Mesenchymal stem cell (in vitro differentiated cells and primary cell): ENCODE measurements at regions not wholly inside any gene's neighbourhood (a gene's known extent, or its start where the extent isn't known, plus 50 kb on each side); places are given as distances from the start of the nearest gene placed in this dataset.

ENCODE experiments used
- DNase-seq: peaks from one replicate; pipeline ENCODE4 v3.0.0-alpha.2; 2013
- H2AFZ ChIP-seq: one replicate; pipeline ENCODE4 v1.6.1; 2013; ENCODE audit warnings: low read depth, mild to moderate bottlenecking, control low read depth, inconsistent platforms, low read length, moderate library complexity
- H2AK5ac ChIP-seq: 2 replicates; pipeline ENCODE4 v1.6.1; 2013; ENCODE audit warnings: low read length, moderate library complexity, mild to moderate bottlenecking, inconsistent platforms; ENCODE audit not compliant: severe bottlenecking
- H2BK120ac ChIP-seq: one replicate; pipeline ENCODE4 v1.6.1; 2013; ENCODE audit warnings: low read depth, mild to moderate bottlenecking, inconsistent platforms, low read length, moderate library complexity
- H2BK12ac ChIP-seq, 2 experiments: one replicate each; pipeline ENCODE4 v1.6.1; 2013; ENCODE audit warnings: inconsistent platforms in 2 of 2, low read length in 2 of 2, mild to moderate bottlenecking in 2 of 2, moderate library complexity in 2 of 2, control low read depth in 1 of 2
- H2BK15ac ChIP-seq: one replicate; pipeline ENCODE4 v1.6.1; 2013; ENCODE audit warnings: mild to moderate bottlenecking, low read depth, inconsistent platforms; ENCODE audit not compliant: poor library complexity, severe bottlenecking
- H2BK5ac ChIP-seq: 2 replicates; pipeline ENCODE4 v1.6.1; 2013; ENCODE audit warnings: low read depth, mild to moderate bottlenecking, low read length, control low read depth, inconsistent platforms; ENCODE audit not compliant: poor library complexity, severe bottlenecking
- H3K14ac ChIP-seq, 2 experiments: one replicate each; pipeline ENCODE4 v1.6.1; 2013; ENCODE audit warnings: inconsistent platforms in 2 of 2, low read length in 2 of 2, control low read depth in 1 of 2, mild to moderate bottlenecking in 1 of 2, moderate library complexity in 1 of 2
- H3K18ac ChIP-seq, 2 experiments: one replicate each; pipeline ENCODE4 v1.6.1; 2013; ENCODE audit warnings: inconsistent platforms in 2 of 2, low read length in 2 of 2, control low read depth in 1 of 2, low read depth in 1 of 2, mild to moderate bottlenecking in 1 of 2
- H3K23ac ChIP-seq, 2 experiments: one replicate each; pipeline ENCODE4 v1.6.1; 2013; ENCODE audit warnings: inconsistent platforms in 2 of 2, low read length in 2 of 2, mild to moderate bottlenecking in 2 of 2, moderate library complexity in 2 of 2, control low read depth in 1 of 2
- H3K27ac ChIP-seq: 2 replicates; pipeline ENCODE4 v1.5.1; 2013; ENCODE audit warnings: mild to moderate bottlenecking, moderate library complexity, low read length, control low read depth, inconsistent platforms; ENCODE audit not compliant: poor library complexity, severe bottlenecking
- H3K27me3 ChIP-seq, 2 experiments: 2 replicates each; pipeline versions ENCODE4 v1.6.1 to v1.7.0; 2013; ENCODE audit warnings: low read length in 2 of 2, mild to moderate bottlenecking in 2 of 2, moderate library complexity in 2 of 2, control low read depth in 1 of 2, inconsistent platforms in 1 of 2; ENCODE audit not compliant: control insufficient read depth in 1 of 2, insufficient read depth in 1 of 2
- H3K36me3 ChIP-seq, 2 experiments: 2 replicates each; pipeline versions ENCODE4 v1.6.1 to v1.7.0; 2013; ENCODE audit warnings: low read length in 2 of 2, control low read depth in 1 of 2, inconsistent platforms in 1 of 2, low read depth in 1 of 2, mild to moderate bottlenecking in 1 of 2; ENCODE audit not compliant: insufficient read depth in 2 of 2, control insufficient read depth in 1 of 2
- H3K4ac ChIP-seq, 2 experiments: one replicate each; pipeline ENCODE4 v1.6.1; 2013; ENCODE audit warnings: inconsistent platforms in 2 of 2, low read length in 2 of 2, mild to moderate bottlenecking in 2 of 2, moderate library complexity in 2 of 2, control low read depth in 1 of 2, low read depth in 1 of 2
- H3K4me1 ChIP-seq: 2 replicates; pipeline ENCODE4 v1.6.1; 2013; ENCODE audit warnings: low read depth, low read length, control low read depth; ENCODE audit not compliant: control insufficient read depth, insufficient read depth
- H3K4me2 ChIP-seq: 2 replicates; pipeline ENCODE4 v1.6.1; 2013; ENCODE audit warnings: low read length, mild to moderate bottlenecking, inconsistent platforms; ENCODE audit not compliant: poor library complexity, severe bottlenecking
- H3K4me3 ChIP-seq, 2 experiments: 2 replicates each; pipeline versions ENCODE4 v1.5.1 to v1.7.0; 2013; ENCODE audit warnings: low read length in 2 of 2, mild to moderate bottlenecking in 2 of 2, control low read depth in 1 of 2, low read depth in 1 of 2; ENCODE audit not compliant: insufficient read depth in 1 of 2
- H3K79me1 ChIP-seq: replicated peaks from 2 replicates; pipeline ENCODE4 v1.6.1; 2013; ENCODE audit warnings: mild to moderate bottlenecking, control low read depth, low read length, inconsistent platforms; ENCODE audit not compliant: poor library complexity, severe bottlenecking
- H3K9ac ChIP-seq: 2 replicates; pipeline ENCODE4 v1.7.0; 2013; ENCODE audit warnings: mild to moderate bottlenecking, low read length, moderate library complexity
- H3K9me3 ChIP-seq: 2 replicates; pipeline ENCODE4 v1.7.0; 2013; ENCODE audit warnings: mild to moderate bottlenecking, low read length; ENCODE audit not compliant: control insufficient read depth
- H4K8ac ChIP-seq: one replicate; pipeline ENCODE4 v1.6.1; 2013; ENCODE audit warnings: inconsistent platforms, mild to moderate bottlenecking, low read length, moderate library complexity
- H4K91ac ChIP-seq: one replicate; pipeline ENCODE4 v1.6.1; 2013; ENCODE audit warnings: mild to moderate bottlenecking, low read length, inconsistent platforms
- WGBS: methylation state at CpG from one replicate; pipeline ENCODE4 v1.1.7; 2013; ENCODE audit warnings: mixed read lengths; 5-methylcytosine and 5-hydroxymethylcytosine counted together

GRCh38 chr16:51222016-51222415 lies 70.9 kb upstream of the SALL1 start:
- WGBS = 79% methylated on average over 6 of the region's 6 CpGs
- no peak overlapping the region for H2BK15ac ChIP-seq

GRCh38 chr16:51211148-51211547 lies 60.1 kb upstream of the SALL1 start:
- H3K79me1 ChIP-seq = no peaks in the 10 kb centered on the region
- no peak for DNase-seq
- no peak overlapping the region for H3K23ac ChIP-seq
- H2BK120ac ChIP-seq = no peak overlapping the region
- no peak overlapping the region for H3K4me3 ChIP-seq
- H3K18ac ChIP-seq = no peak overlapping the region
- H3K14ac ChIP-seq = no peak overlapping the region
- no peak overlapping the region for H3K4ac ChIP-seq
- H3K9ac ChIP-seq = no peak overlapping the region
- no peaks in the 10 kb centered on the region for H3K4me1 ChIP-seq
- no peak overlapping the region for H2BK12ac ChIP-seq
- H3K27ac ChIP-seq = no peak overlapping the region
- H2AK5ac ChIP-seq = no peak overlapping the region
- no peak overlapping the region for H2BK15ac ChIP-seq
- H3K4me2 ChIP-seq = no peak overlapping the region
- 90% methylated on average over 1 of the region's 2 CpGs for WGBS
- no peak overlapping the region for H2AFZ ChIP-seq
- no peak overlapping the region for H4K8ac ChIP-seq
- H3K9me3 ChIP-seq = peaks cover 15% of the 10 kb centered on the region
- no peak overlapping the region for H2BK5ac ChIP-seq
- no peaks in the 10 kb centered on the region for H3K36me3 ChIP-seq
- no peaks in the 10 kb centered on the region for H3K27me3 ChIP-seq
- no peak overlapping the region for H4K91ac ChIP-seq

More at GRCh38 chr16:51222016-51222415, 70.9 kb upstream of the SALL1 start:
- no peak overlapping the region for H2AFZ ChIP-seq
- H3K4me2 ChIP-seq = no peak overlapping the region
- H3K14ac ChIP-seq = no peak overlapping the region
- H2BK12ac ChIP-seq = peak overlapping the region in 1 of 2 experiments; percentile 63
- H2AK5ac ChIP-seq = no peak overlapping the region
- no peak overlapping the region for H2BK5ac ChIP-seq
- H2BK120ac ChIP-seq = no peak overlapping the region
- H3K27ac ChIP-seq = no peak overlapping the region
- no peak overlapping the region for H3K4me3 ChIP-seq
- peaks cover 0 to 4% of the 10 kb centered on the region in 2 experiments for H3K27me3 ChIP-seq
- H3K23ac ChIP-seq = no peak overlapping the region
- no peak overlapping the region for H4K8ac ChIP-seq
- H3K4me1 ChIP-seq = no peaks in the 10 kb centered on the region
- H3K36me3 ChIP-seq = no peaks in the 10 kb centered on the region
- H4K91ac ChIP-seq = no peak overlapping the region
- peaks cover 16% of the 10 kb centered on the region for H3K9me3 ChIP-seq
- no peak for DNase-seq
- H3K4ac ChIP-seq = no peak overlapping the region
- H3K18ac ChIP-seq = no peak overlapping the region
- H3K79me1 ChIP-seq = no peaks in the 10 kb centered on the region
- no peak overlapping the region for H3K9ac ChIP-seq

GRCh38 chr16:51210087-51210486 lies 59.0 kb upstream of the SALL1 start:
- Histone ChIP-seq H2BK120ac (no peak overlapping the region), H3K4me3 (no peak overlapping the region), H3K27me3 (no peaks in the 10 kb centered on the region), H3K23ac (no peak overlapping the region), H3K4me1 (no peaks in the 10 kb centered on the region), H4K8ac (no peak overlapping the region), H2BK5ac (no peak overlapping the region), H3K79me1 (no peaks in the 10 kb centered on the region), H3K18ac (no peak overlapping the region), H2AFZ (no peak overlapping the region), H3K4ac (no peak overlapping the region), H3K14ac (no peak overlapping the region), H2BK15ac (no peak overlapping the region), H2BK12ac (no peak overlapping the region), H3K9ac (no peak overlapping the region), H3K9me3 (peaks cover 13% of the 10 kb centered on the region), H2AK5ac (no peak overlapping the region), H3K4me2 (no peak overlapping the region), H4K91ac (no peak overlapping the region), H3K36me3 (no peaks in the 10 kb centered on the region), H3K27ac (no peak overlapping the region)
- DNase-seq = no peak
- WGBS = 88% methylated on average over 2 of the region's 2 CpGs

- Histone ChIP-seq H2AFZ (no peak overlapping the region), H4K8ac (no peak overlapping the region), H3K4me2 (no peak overlapping the region), H2BK5ac (no peak overlapping the region), H3K4me3 (no peak overlapping the region), H3K4ac (no peak overlapping the region), H3K23ac (no peak overlapping the region), H3K9ac (no peak overlapping the region), H3K4me1 (no peaks in the 10 kb centered on the region), H2BK12ac (no peak overlapping the region), H2BK15ac (no peak overlapping the region), H3K27ac (no peak overlapping the region), H2BK120ac (no peak overlapping the region), H3K79me1 (no peaks in the 10 kb centered on the region), H4K91ac (no peak overlapping the region), H3K14ac (no peak overlapping the region), H2AK5ac (no peak overlapping the region), H3K18ac (no peak overlapping the region), H3K27me3 (no peaks in the 10 kb centered on the region), H3K36me3 (no peaks in the 10 kb centered on the region), H3K9me3 (peaks cover 30% of the 10 kb centered on the region)
- DNase-seq = no peak
Observed at GRCh38 chr16:51201604-51202003, 50.5 kb upstream of the SALL1 start.
